Midbrain (tissue), 1 donor: ENCODE measurements at regions not wholly inside any gene's neighbourhood (a gene's known extent, or its start where the extent isn't known, plus 50 kb on each side); places are given as distances from the start of the nearest gene placed in this dataset.
A peak's percentile ranks its signal among the peaks of the same experiment; 100 is the strongest.
"Not testable (repeated sequence)": the region's sequence is repeated elsewhere in the genome, so short reads cannot be mapped to it uniquely, and the experiment has no call there.

Experiments used
- DNase-seq: peaks from one replicate; lab custom pipeline; 2025; lab: John Stamatoyannopoulos, UW

DNA sequence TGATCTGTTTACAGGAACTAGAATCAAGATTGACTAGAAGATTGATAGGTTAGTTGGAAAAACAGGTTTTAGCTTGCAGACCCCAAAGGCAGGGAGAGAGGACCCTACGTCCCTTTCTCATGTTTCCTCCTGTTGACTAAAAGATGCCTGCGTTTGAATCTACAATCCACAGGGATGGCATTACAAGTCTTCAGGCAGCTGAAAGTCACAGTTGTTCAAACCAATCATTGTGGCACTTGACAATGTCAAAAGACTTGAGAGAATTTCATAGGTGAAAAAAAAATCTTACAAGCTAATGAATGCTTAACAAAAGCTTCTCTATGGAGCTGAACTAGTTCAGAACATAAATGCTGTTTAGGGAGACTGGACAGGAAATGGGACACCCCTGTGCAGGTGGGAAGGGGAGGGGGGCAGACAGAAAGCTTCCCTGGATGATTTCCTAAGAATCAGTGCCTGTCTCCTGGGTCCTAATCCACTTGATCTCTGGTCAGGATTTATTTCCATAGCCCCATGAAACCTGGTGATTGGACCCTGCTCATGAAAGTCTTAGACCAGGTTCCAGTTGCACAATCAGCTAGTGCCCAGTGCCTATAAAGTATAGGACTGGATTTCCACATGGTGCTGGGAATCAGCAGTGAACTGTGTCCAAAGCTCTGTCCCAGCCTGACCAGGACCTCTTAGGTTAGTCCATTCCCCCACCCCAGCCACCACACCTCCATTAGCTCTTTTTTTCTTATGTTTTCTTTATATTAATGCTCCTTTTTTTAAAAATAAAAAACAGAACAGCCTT is 91.6 kb upstream of the BCAR3 start:
- no peak for DNase-seq

- no peak for DNase-seq
Measured at GRCh38 chr1:93771843-93772242, 90.2 kb upstream of the BCAR3 start.

- no peak for DNase-seq
Measured at GRCh38 chr1:93770640-93771039, 89.0 kb upstream of the BCAR3 start.

- DNase-seq, result no peak
Measured at GRCh38 chr1:93769777-93770176, 88.1 kb upstream of the BCAR3 start.

DNA sequence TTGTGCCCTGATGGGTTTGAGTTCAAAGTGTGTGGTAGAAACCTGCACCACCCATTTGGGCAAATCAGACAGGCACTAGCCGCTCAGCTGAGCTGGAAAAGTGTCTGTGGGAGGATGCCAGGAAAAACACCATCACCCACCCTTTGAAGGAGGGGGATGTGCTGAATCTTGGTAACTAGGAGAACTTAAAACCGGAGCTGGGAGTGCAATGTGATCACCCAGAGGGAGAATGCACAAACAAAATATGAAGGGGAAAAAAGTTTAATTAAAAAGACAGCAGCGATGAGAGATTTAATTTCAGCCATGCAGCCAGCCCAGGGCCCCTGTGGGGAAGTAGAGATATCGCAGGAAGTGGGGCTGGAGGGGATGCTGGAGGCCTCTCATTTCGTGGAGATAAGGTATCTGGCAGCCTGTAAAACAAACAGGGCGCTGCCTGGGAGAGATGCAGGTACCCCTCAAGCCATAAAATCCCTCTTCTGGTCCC is 86.8 kb upstream of the BCAR3 start:
- no peak for DNase-seq

- DNase-seq, result no peak
Measured at GRCh38 chr1:93766451-93766850, 84.8 kb upstream of the BCAR3 start.

DNA sequence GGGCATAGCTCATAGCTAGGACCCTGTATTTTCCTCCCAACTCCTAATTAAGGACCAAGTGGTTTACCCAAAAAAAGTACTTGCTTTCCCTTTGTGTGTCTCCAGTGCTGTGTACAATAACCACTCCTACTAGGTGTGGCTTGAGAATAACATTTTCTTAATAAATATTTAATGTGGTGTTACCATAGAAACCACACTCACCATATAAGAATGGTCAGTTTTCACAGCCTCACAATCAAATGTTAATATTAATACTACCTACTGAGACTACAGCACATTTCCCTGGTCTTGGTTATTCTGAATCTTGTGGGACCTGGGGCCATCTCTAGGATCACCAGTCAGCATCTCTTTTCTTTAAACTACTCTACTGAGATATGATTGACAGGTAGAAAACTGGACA is 83.5 kb upstream of the BCAR3 start:
- no peak for DNase-seq

GRCh38 chr1:93764366-93764750 is 82.7 kb upstream of the BCAR3 start:
- no peak for DNase-seq

DNA sequence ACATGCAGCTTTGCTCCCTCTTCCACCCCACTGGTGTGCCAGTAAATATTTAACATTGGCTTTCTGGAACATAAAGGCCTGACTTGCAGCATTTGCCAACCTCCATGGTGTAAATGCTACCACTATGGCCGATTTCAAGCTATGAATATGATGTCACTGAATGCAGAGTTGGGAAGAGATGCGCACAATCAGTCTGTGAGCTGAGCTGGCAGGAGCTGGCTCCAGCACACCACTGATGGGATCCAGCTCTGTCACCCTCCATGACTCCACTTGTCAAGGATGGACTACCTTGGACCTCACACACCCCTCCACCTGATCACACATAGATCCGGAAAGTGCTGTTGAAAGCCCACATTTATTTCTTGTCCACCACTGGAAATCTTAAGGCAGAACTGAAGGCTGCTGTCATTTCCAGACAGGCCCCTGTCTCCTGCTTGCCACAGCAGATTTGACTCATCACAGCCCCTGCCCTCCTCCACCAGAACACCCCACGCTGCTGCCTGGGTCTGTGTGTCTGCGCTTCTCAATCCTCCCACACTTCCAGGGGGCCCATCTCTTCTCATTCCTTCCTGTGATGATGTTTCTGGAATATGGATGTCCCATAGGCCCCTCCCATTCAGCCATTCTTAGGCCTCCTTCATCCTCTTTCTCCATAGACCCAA is 82.2 kb upstream of the BCAR3 start:
- no peak for DNase-seq

DNA sequence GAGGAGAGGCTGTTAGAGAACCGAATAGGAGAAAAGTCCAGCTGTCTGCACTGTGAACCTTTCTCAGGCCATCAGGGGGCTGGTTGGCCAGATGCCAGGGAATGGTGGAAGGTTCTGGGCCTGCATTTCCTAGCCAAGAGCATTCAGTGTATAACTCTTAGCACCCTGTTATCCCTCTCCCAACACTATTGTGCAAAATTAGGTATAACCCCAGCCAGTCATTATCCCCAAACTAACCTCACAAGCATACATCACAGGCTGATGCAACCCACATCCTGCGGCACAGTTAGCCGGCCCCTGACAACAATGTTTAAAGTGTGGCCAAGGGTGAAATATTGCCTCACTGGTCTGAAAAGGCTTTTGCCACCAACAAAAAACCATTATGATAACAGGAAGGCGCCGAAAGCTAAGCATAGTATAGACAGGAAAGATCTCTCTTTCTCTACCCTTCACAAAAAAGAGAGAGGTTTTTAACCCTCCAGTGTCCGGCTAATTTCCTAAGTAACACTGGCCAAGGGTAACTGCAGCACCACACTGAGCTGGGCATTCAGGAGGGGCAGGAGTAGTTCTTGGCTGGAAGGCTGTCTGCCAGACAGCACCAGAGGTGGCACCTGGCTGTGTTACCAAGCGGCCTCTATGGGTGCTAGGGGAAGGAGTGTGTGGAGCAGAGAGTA is 77.3 kb upstream of the BCAR3 start:
- DNase-seq, result no peak

DNA sequence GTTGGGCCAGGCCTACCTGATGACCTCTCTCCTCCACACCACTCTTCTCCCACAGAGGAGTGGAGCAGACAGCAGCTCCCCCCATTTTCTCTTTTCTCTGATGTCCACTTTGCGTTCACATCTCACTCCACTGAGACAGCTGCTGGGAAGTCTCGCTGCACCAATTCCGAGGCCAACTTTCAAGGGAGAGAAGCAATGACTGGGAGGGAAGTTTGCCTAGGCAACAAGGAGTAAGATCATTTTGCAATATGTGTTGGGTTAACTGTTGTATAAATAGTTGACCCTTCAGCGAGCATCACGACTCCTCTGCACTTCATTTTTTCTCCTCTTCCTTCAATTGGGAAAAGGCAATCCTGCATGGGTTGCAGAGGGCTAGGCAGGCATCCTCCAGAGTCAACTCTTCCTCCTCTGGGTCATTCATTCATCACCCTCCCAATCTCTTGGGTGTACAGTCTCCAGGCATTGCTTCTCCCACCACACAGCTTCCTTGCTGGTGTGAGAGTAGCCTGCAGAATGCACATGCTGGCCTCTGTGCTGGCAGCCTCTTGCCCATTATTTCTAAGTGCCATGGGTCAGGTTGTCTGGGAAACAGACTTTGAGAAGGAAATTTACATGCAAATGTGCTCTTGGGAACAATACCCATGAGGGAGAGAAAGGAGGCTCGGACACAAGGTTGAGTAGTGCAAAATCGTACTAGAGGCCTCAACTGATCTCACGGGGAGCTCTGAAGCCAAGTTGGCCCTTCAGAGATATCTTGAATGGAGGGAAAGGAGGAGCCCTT is 75.8 kb upstream of the BCAR3 start:
- no peak for DNase-seq

DNA sequence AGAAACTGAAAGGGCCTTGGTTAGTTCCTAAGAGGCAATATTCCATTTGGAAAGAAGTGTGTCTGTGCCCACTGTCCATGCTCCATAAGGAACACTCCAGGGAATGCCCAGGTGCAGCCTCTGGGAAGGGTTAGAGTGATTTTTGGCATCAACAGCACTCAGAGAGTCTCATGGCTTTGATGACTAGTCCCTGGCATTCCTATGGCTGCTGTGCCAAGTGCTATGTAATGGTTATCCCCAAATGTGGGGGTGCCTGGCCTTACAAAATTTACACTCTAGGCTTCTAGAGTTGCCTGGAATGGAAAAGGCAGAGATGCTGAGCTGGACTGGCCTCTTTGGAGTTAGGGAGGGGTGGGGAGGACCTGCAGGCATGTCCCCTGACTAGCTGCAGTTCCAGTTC is 75.0 kb upstream of the BCAR3 start:
- no peak for DNase-seq

GRCh38 chr1:93755251-93755715 is 73.6 kb upstream of the BCAR3 start:
- not testable (repeated sequence) for DNase-seq

GRCh38 chr1:93753791-93754763 is 72.4 kb upstream of the BCAR3 start:
- DNase-seq, result no peak

- peak; percentile 17 for DNase-seq
Measured at GRCh38 chr1:93751377-93752250, 70.0 kb upstream of the BCAR3 start.

DNA sequence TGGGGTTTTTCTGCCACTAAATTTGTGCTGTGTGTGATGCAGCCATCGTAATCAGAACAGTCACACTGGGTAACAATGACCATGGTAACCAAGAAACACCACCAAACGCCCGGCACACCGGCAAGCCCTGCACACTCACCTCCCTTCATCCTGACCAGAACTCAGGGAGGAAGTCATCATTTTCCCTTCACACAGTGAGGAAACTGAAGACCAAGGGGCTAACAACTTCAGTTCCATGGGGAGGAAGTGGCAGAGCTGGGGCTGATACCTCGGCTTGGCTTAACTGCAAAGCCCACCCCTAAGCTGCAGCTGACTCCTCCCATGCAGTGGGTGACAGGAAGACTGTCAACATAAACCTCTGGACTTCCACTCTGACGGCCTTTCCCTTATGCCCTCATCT is 69.3 kb upstream of the BCAR3 start:
- DNase-seq, result no peak

GRCh38 chr1:93749894-93750301 is 68.3 kb upstream of the BCAR3 start:
- DNase-seq, result no peak

- no peak for DNase-seq
Measured at GRCh38 chr1:93749487-93749886, 67.8 kb upstream of the BCAR3 start.

- no peak for DNase-seq
Measured at GRCh38 chr1:93746021-93746812, 64.6 kb upstream of the BCAR3 start.
